Prostate gland (tissue), 2 donors: ENCODE measurements at regions not wholly inside any gene's neighbourhood (a gene's known extent, or its start where the extent isn't known, plus 50 kb on each side); places are given as distances from the start of the nearest gene placed in this dataset.

Source experiments
- DNase-seq: peaks from one replicate; pipeline ENCODE4 v3.0.0-alpha.2; 2019; ENCODE audit warnings: low spot score
- H3K27ac ChIP-seq, 2 donors: fragments of 200-600 bp; sonication (generic); 2 replicates each; pipeline ENCODE4 v1.5.1; 2017 to 2019
- H3K27me3 ChIP-seq: fragments of 200-600 bp; sonication (generic); replicated peaks from 2 replicates; pipeline ENCODE4 v1.5.1; 2019; ENCODE audit not compliant: insufficient read depth
- H3K36me3 ChIP-seq, 2 donors: fragments of 200-600 bp; sonication (generic); 1 replicate in 1 of 2; 2 replicates in 1 of 2; pipeline versions ENCODE4 v1.5.1 to v1.8.1; 2017 to 2019
- H3K4me1 ChIP-seq: fragments of 200-600 bp; sonication (generic); replicated peaks from 2 replicates; pipeline ENCODE4 v1.5.1; 2019
- H3K4me3 ChIP-seq, 2 donors: fragments of 200-600 bp; sonication (generic); 2 replicates each; pipeline ENCODE4 v1.5.1; 2017 to 2019
- H3K9me3 ChIP-seq: fragments of 200-600 bp; sonication (generic); 2 replicates; pipeline ENCODE4 v1.5.1; 2017
- POLR2A ChIP-seq: fragments of 450-650 bp; IDR thresholded peaks from one replicate; pipeline ENCODE4 v1.6.1; 2016; ENCODE audit warnings: antibody characterized with exemption, mild to moderate bottlenecking
- POLR2AphosphoS5 ChIP-seq: sonication (generic); formaldehyde crosslinking; IDR thresholded peaks from one replicate; pipeline ENCODE4 v1.6.1; 2017; ENCODE audit warnings: antibody characterized with exemption
- WGBS: methylation state at CpG from one replicate; pipeline ENCODE4 v1.1.5; 2018; 5-methylcytosine and 5-hydroxymethylcytosine counted together
- intact Hi-C: fragments of 100-400 bp; cut with DNase I; formaldehyde crosslinking; loops from one replicate; pipeline ENCODE4 v1.14.2; 2022
- TF ChIP-seq, protein P1 (sequence below), 4 experiments: fragments of 200-600 bp in 2 of 4; fragments of 450-650 bp in 2 of 4; sonication (generic) in 2 of 4; IDR thresholded peaks; 1 replicate in 3 of 4; 2 replicates in 1 of 4; pipeline ENCODE4 v1.5.1; 2016 to 2019; ENCODE audit warnings: antibody characterized with exemption in 4 of 4, mild to moderate bottlenecking in 2 of 4, moderate library complexity in 2 of 4

DNA sequence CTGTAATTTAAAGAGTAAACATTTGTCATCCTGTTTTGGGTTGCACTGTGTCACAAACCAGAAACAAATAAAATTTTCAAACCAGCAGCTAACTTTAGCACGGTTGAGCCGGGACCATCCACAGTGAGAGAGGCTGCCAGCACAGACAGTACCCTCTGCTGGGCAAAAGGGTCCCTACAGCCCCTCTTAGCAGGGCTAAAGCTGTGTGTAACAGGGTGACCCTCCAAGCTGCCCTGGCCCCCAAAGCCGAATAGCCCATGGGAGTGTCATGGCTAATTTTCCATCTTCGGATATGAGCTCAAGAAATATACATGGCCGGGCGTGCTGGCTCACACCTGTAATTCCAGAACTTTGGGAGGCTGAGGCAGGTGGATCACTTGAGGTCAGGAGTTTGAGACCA, 157.1 kb upstream of the GRIN2B start:
- TF ChIP-seq POLR2A (no peak), POLR2AphosphoS5 (no peak)
- Histone ChIP-seq H3K27me3 (peaks cover 2% of the 10 kb centered on the region), H3K36me3 (no peaks in the 10 kb centered on the region), H3K4me1 (no peaks in the 10 kb centered on the region), H3K4me3 (no peak overlapping the region), H3K9me3 (no peaks in the 10 kb centered on the region), H3K27ac (no peak overlapping the region)
- DNase-seq: no peak
- intact Hi-C loops: no loop called here
- WGBS: 71% methylated on average over 6 of the region's 6 CpGs

- no peaks in the 10 kb centered on the region for H3K9me3 ChIP-seq
- no peaks in the 10 kb centered on the region for H3K36me3 ChIP-seq
- TF ChIP-seq, protein P1, sequence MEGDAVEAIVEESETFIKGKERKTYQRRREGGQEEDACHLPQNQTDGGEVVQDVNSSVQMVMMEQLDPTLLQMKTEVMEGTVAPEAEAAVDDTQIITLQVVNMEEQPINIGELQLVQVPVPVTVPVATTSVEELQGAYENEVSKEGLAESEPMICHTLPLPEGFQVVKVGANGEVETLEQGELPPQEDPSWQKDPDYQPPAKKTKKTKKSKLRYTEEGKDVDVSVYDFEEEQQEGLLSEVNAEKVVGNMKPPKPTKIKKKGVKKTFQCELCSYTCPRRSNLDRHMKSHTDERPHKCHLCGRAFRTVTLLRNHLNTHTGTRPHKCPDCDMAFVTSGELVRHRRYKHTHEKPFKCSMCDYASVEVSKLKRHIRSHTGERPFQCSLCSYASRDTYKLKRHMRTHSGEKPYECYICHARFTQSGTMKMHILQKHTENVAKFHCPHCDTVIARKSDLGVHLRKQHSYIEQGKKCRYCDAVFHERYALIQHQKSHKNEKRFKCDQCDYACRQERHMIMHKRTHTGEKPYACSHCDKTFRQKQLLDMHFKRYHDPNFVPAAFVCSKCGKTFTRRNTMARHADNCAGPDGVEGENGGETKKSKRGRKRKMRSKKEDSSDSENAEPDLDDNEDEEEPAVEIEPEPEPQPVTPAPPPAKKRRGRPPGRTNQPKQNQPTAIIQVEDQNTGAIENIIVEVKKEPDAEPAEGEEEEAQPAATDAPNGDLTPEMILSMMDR (IDR thresholded peaks at IDR 0.05): no peak
- TF ChIP-seq POLR2AphosphoS5: no peak
- DNase-seq: no peak
- H3K4me3 ChIP-seq: no peak overlapping the region
- no peaks in the 10 kb centered on the region for H3K4me1 ChIP-seq
- WGBS: 38% methylated on average over 6 of the region's 6 CpGs
- intact Hi-C loops: no loop called here
- H3K27me3 ChIP-seq: no peaks in the 10 kb centered on the region
- H3K27ac ChIP-seq: no peak overlapping the region
These were observed 167.3 kb upstream of the GRIN2B start for GRCh38 chr12:14148489-14149270.

GRCh38 chr12:14153803-14154202, 172.4 kb upstream of the GRIN2B start:
- Histone ChIP-seq H3K27me3 (no peaks in the 10 kb centered on the region), H3K4me1 (no peaks in the 10 kb centered on the region), H3K9me3 (no peaks in the 10 kb centered on the region), H3K27ac (no peak overlapping the region), H3K4me3 (no peak overlapping the region), H3K36me3 (no peaks in the 10 kb centered on the region)
- no peak for DNase-seq
- TF ChIP-seq, protein P1 (IDR thresholded peaks at IDR 0.05): no peak
- no peak for TF ChIP-seq POLR2AphosphoS5
- no peak for TF ChIP-seq POLR2A
- WGBS: 84% methylated on average over 1 of the region's 1 CpG
- intact Hi-C loops: no loop called here

- intact Hi-C loops: no loop called here
- no peaks in the 10 kb centered on the region for H3K4me1 ChIP-seq
- H3K27ac ChIP-seq: no peak overlapping the region
- 59% methylated on average over 2 of the region's 2 CpGs for WGBS
- no peaks in the 10 kb centered on the region for H3K36me3 ChIP-seq
- no peaks in the 10 kb centered on the region for H3K9me3 ChIP-seq
- no peak overlapping the region for H3K4me3 ChIP-seq
- DNase-seq: no peak
- TF ChIP-seq POLR2AphosphoS5 (no peak), POLR2A (no peak)
- TF ChIP-seq, protein P1 (IDR thresholded peaks at IDR 0.05): no peak
- H3K27me3 ChIP-seq: no peaks in the 10 kb centered on the region
These were observed 175.2 kb upstream of the GRIN2B start for GRCh38 chr12:14156606-14157005.

GRCh38 chr12:14157088-14157747, 175.8 kb upstream of the GRIN2B start:
- 78% methylated on average over 3 of the region's 3 CpGs for WGBS
- H3K36me3 ChIP-seq: no peaks in the 10 kb centered on the region
- no peaks in the 10 kb centered on the region for H3K27me3 ChIP-seq
- no peak overlapping the region for H3K27ac ChIP-seq
- intact Hi-C loops: no loop called here
- no peak for DNase-seq
- H3K9me3 ChIP-seq: no peaks in the 10 kb centered on the region
- no peaks in the 10 kb centered on the region for H3K4me1 ChIP-seq
- H3K4me3 ChIP-seq: no peak overlapping the region
- TF ChIP-seq POLR2AphosphoS5: no peak
- TF ChIP-seq POLR2A: no peak
- TF ChIP-seq, protein P1 (IDR thresholded peaks at IDR 0.05): no peak
